H9 (cell line): ENCODE measurements at regions not wholly inside any gene's neighbourhood (a gene's known extent, or its start where the extent isn't known, plus 50 kb on each side); places are given as distances from the start of the nearest gene placed in this dataset.

Source experiments
- DNase-seq: peaks from one replicate; pipeline ENCODE4 v3.0.0-alpha.2; 2017
- H2AFZ ChIP-seq: one replicate; pipeline ENCODE4 v1.6.1; 2013; ENCODE audit warnings: mild to moderate bottlenecking, low read length, control low read depth, moderate library complexity
- H2AK5ac ChIP-seq: 2 replicates; pipeline ENCODE4 v1.6.1; 2013; ENCODE audit warnings: low read length, control low read depth, mixed read lengths; ENCODE audit not compliant: insufficient read length
- H2BK120ac ChIP-seq: one replicate; pipeline ENCODE4 v1.6.1; 2013; ENCODE audit warnings: low read depth, mild to moderate bottlenecking, low read length, control low read depth, inconsistent platforms; ENCODE audit not compliant: poor library complexity, severe bottlenecking
- H2BK12ac ChIP-seq: 2 replicates; pipeline ENCODE4 v1.6.1; 2013; ENCODE audit warnings: low read length, control low read depth, mixed read lengths, low read depth; ENCODE audit not compliant: insufficient read length
- H2BK15ac ChIP-seq: 2 replicates; pipeline ENCODE4 v1.6.1; 2013; ENCODE audit warnings: low read depth, low read length, control low read depth
- H2BK20ac ChIP-seq: one replicate; pipeline ENCODE4 v1.6.1; 2013; ENCODE audit warnings: low read depth, mild to moderate bottlenecking, low read length, control low read depth, inconsistent platforms; ENCODE audit not compliant: poor library complexity, severe bottlenecking
- H2BK5ac ChIP-seq: 2 replicates; pipeline ENCODE4 v1.6.1; 2013; ENCODE audit warnings: low read length, control low read depth, mixed read lengths; ENCODE audit not compliant: insufficient read length
- H3K14ac ChIP-seq: 2 replicates; pipeline ENCODE4 v1.6.1; 2013; ENCODE audit warnings: low read length, control low read depth; ENCODE audit not compliant: insufficient read depth
- H3K18ac ChIP-seq: 2 replicates; pipeline ENCODE4 v1.6.1; 2013; ENCODE audit warnings: low read depth, mild to moderate bottlenecking, mixed read lengths, low read length, control low read depth; ENCODE audit not compliant: insufficient read length
- H3K23ac ChIP-seq: 2 replicates; pipeline ENCODE4 v1.6.1; 2013; ENCODE audit warnings: low read length, control low read depth, mixed read lengths, low read depth; ENCODE audit not compliant: insufficient read length
- H3K23me2 ChIP-seq: 2 replicates; pipeline ENCODE4 v1.6.1; 2013; ENCODE audit warnings: low read depth, mild to moderate bottlenecking, mixed read lengths, low read length, control low read depth; ENCODE audit not compliant: insufficient read length, poor library complexity, severe bottlenecking
- H3K27ac ChIP-seq: 2 replicates; pipeline ENCODE4 v1.5.1; 2013; ENCODE audit warnings: low read length, control low read depth, mixed read lengths, low read depth; ENCODE audit not compliant: insufficient read length
- H3K27me3 ChIP-seq: 2 replicates; pipeline ENCODE4 v1.6.1; 2013; ENCODE audit warnings: low read length, control low read depth, inconsistent platforms; ENCODE audit not compliant: insufficient read depth
- H3K4ac ChIP-seq: 2 replicates; pipeline ENCODE4 v1.6.1; 2013; ENCODE audit warnings: low read depth, mild to moderate bottlenecking, control low read depth, inconsistent platforms, low read length, moderate library complexity
- H3K4me1 ChIP-seq: 2 replicates; pipeline ENCODE4 v1.6.1; 2013; ENCODE audit warnings: low read length, control low read depth, inconsistent platforms; ENCODE audit not compliant: insufficient read depth
- H3K4me2 ChIP-seq: 2 replicates; pipeline ENCODE4 v1.6.1; 2013; ENCODE audit warnings: low read length, control low read depth, mixed read lengths; ENCODE audit not compliant: insufficient read length, insufficient read depth
- H3K56ac ChIP-seq: 2 replicates; pipeline ENCODE4 v1.6.1; 2013; ENCODE audit warnings: low read depth, mild to moderate bottlenecking, mixed read lengths, low read length, control low read depth; ENCODE audit not compliant: insufficient read length
- H3K79me1 ChIP-seq: 2 replicates; pipeline ENCODE4 v1.6.1; 2013; ENCODE audit warnings: low read depth, mild to moderate bottlenecking, moderate library complexity, low read length, control low read depth, inconsistent platforms; ENCODE audit not compliant: insufficient read depth, poor library complexity, severe bottlenecking
- H3K79me2 ChIP-seq: 2 replicates; pipeline ENCODE4 v1.6.1; 2013; ENCODE audit warnings: low read length, control low read depth, inconsistent platforms; ENCODE audit not compliant: insufficient read depth
- H3K9ac ChIP-seq: 2 replicates; pipeline ENCODE4 v1.6.1; 2013; ENCODE audit warnings: low read length, control low read depth, mixed read lengths; ENCODE audit not compliant: insufficient read length; ENCODE audit errors: extremely low read depth
- H3K9me3 ChIP-seq: one replicate; pipeline ENCODE4 v1.6.1; 2013; ENCODE audit warnings: low read depth, low read length, inconsistent platforms; ENCODE audit not compliant: control insufficient read depth
- H3T11ph ChIP-seq: one replicate; pipeline ENCODE4 v1.6.1; 2013; ENCODE audit warnings: mild to moderate bottlenecking, low read length, control low read depth, inconsistent platforms
- H4K20me1 ChIP-seq: one replicate; pipeline ENCODE4 v1.6.1; 2013; ENCODE audit not compliant: control insufficient read depth, insufficient read length, insufficient read depth
- H4K5ac ChIP-seq: 2 replicates; pipeline ENCODE4 v1.6.1; 2013; ENCODE audit warnings: low read depth, mild to moderate bottlenecking, mixed read lengths, low read length, control low read depth; ENCODE audit not compliant: insufficient read length
- H4K8ac ChIP-seq: replicated peaks from 2 replicates; pipeline ENCODE4 v1.6.1; 2013; ENCODE audit warnings: low read length, control low read depth, mixed read lengths, low read depth; ENCODE audit not compliant: insufficient read length
- H4K91ac ChIP-seq: 2 replicates; pipeline ENCODE4 v1.6.1; 2013; ENCODE audit warnings: low read depth, mild to moderate bottlenecking, moderate library complexity, mixed read lengths, low read length, control low read depth; ENCODE audit not compliant: insufficient read length
- H3K27ac Mint-ChIP-seq, 3 experiments: 2 replicates in 2 of 3; 3 replicates in 1 of 3; pipeline ENCODE4 v1.8.0; 2020 to 2021; ENCODE audit warnings: mixed read lengths in 3 of 3, mild to moderate bottlenecking in 1 of 3, moderate library complexity in 1 of 3
- H3K27me3 Mint-ChIP-seq: 2 replicates; pipeline ENCODE4 v1.8.0; 2021; ENCODE audit warnings: low read depth, mild to moderate bottlenecking, moderate library complexity, mixed read lengths
- H3K36me3 Mint-ChIP-seq, 3 experiments: 2 replicates in 2 of 3; 3 replicates in 1 of 3; pipeline ENCODE4 v1.8.0; 2020 to 2021; ENCODE audit warnings: low read depth in 3 of 3, mixed read lengths in 3 of 3; ENCODE audit not compliant: insufficient read depth in 1 of 3
- H3K4me1 Mint-ChIP-seq, 2 experiments: 2 replicates each; pipeline ENCODE4 v1.8.0; 2020; ENCODE audit warnings: mixed read lengths in 2 of 2
- H3K4me3 Mint-ChIP-seq, 2 experiments: 2 replicates in 1 of 2; 3 replicates in 1 of 2; pipeline ENCODE4 v1.8.0; 2020 to 2021; ENCODE audit warnings: mild to moderate bottlenecking in 2 of 2, mixed read lengths in 2 of 2, moderate library complexity in 1 of 2
- H3K9me3 Mint-ChIP-seq, 2 experiments: 2 replicates in 1 of 2; 3 replicates in 1 of 2; pipeline ENCODE4 v1.8.0; 2020; ENCODE audit warnings: mild to moderate bottlenecking in 2 of 2, mixed read lengths in 2 of 2, moderate library complexity in 1 of 2
- CTCF ChIP-seq: fragments of 200-600 bp; sonication (generic); conservative IDR thresholded peaks from 3 replicates; pipeline ENCODE4 v1.8.0; 2021; ENCODE audit warnings: antibody characterized with exemption, mild to moderate bottlenecking

DNA sequence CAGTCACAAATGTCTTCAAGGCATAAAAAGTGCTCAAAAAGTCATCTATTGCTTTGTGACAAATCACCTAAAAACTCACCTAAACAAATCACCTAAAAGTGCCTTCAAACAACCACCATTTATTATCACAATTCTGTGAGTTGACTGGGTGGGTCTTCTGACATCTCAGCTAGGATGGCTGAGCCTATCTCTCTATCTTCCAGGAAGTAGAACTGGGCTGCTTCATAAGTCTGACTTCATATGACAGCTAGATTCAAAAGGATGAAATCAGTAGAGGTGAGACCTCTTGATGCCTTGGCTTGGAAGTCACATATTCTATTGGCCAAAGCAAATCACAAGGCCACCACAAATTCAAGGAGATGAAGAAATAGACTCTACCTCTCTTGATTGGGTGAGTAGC, 199.2 kb upstream of the SLC39A10 start:
- no peaks in the 10 kb centered on the region for H3K23me2 ChIP-seq
- H4K5ac ChIP-seq: no peak overlapping the region
- no peaks in the 10 kb centered on the region for H3K36me3 Mint-ChIP-seq
- no peaks in the 10 kb centered on the region for H3K4me1 ChIP-seq
- H3T11ph ChIP-seq: no peak overlapping the region
- no peak overlapping the region for H3K23ac ChIP-seq
- no peak overlapping the region for H2BK5ac ChIP-seq
- H2BK20ac ChIP-seq: no peak overlapping the region
- H3K9ac ChIP-seq: no peak overlapping the region
- H3K4me2 ChIP-seq: no peak overlapping the region
- H3K27ac ChIP-seq: no peak overlapping the region
- no peaks in the 10 kb centered on the region for H3K9me3 ChIP-seq
- no peak overlapping the region for H3K4me3 Mint-ChIP-seq
- H3K79me2 ChIP-seq: no peaks in the 10 kb centered on the region
- H3K27ac Mint-ChIP-seq: no peak overlapping the region
- H4K8ac ChIP-seq: no peak overlapping the region
- H2BK120ac ChIP-seq: no peak overlapping the region
- TF ChIP-seq CTCF: no peak
- no peak overlapping the region for H2BK15ac ChIP-seq
- H4K20me1 ChIP-seq: no peaks in the 10 kb centered on the region
- no peak overlapping the region for H4K91ac ChIP-seq
- no peak overlapping the region for H3K18ac ChIP-seq
- DNase-seq: no peak
- no peaks in the 10 kb centered on the region for H3K9me3 Mint-ChIP-seq
- no peak overlapping the region for H2BK12ac ChIP-seq
- no peaks in the 10 kb centered on the region for H3K27me3 ChIP-seq
- H3K79me1 ChIP-seq: no peaks in the 10 kb centered on the region
- no peak overlapping the region for H3K14ac ChIP-seq
- no peaks in the 10 kb centered on the region for H3K27me3 Mint-ChIP-seq
- H2AK5ac ChIP-seq: no peak overlapping the region
- no peak overlapping the region for H3K56ac ChIP-seq
- H3K4me1 Mint-ChIP-seq: no peaks in the 10 kb centered on the region
- H3K4ac ChIP-seq: no peak overlapping the region
- H2AFZ ChIP-seq: no peak overlapping the region
